PC-9 (cell line): ENCODE measurements at regions not wholly inside any gene's neighbourhood (a gene's known extent, or its start where the extent isn't known, plus 50 kb on each side); places are given as distances from the start of the nearest gene placed in this dataset.

Experiments
- CTCF ChIP-seq: fragments of 200-600 bp; sonication (generic); conservative IDR thresholded peaks from 2 replicates; pipeline ENCODE4 v1.6.1; 2017; ENCODE audit warnings: mixed run types, antibody characterized with exemption, mild to moderate bottlenecking, moderate library complexity
- EZH2 ChIP-seq: fragments of 200-600 bp; sonication (generic); IDR thresholded peaks from 2 replicates; pipeline ENCODE4 v1.8.0; 2017; ENCODE audit warnings: antibody characterized with exemption, low read depth

DNA sequence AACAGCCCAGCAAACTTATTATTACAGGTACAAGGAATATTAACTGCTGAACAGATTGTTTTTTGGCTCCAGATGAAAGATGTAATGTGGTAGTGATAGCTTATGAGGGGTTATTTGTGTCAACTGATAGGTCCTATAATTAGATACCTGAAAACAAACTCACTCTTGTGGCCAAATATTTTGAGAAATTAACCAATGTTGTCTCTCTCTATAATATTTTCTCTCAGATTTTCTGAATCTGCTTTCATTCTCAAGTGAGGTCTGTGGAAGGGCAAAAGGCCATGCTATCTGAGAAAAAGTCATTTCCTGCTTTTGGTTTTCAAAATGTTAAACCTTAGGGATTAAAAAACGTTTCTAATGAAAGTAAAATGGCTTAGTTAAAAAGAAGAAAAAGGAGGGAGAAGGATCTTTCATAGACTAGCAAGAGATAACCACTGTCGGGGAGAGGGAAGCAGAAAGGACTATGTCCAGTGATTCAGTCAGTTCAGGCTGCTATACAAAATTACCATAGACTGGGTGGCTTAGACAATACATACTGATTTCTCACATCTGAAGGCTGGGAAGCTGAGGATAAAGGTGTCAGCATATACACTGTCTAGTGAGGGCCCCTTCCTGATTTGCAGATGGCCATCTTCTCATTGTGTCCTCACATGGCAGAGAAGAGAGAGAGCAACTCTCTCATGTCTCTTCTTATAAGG, 277.5 kb upstream of the P2RY1 start:
- TF ChIP-seq CTCF (no peak), EZH2 (no peak)
